Fibroblast of skin of back (primary cell): ENCODE measurements at regions not wholly inside any gene's neighbourhood (a gene's known extent, or its start where the extent isn't known, plus 50 kb on each side); places are given as distances from the start of the nearest gene placed in this dataset.
"Not testable (repeated sequence)": the region's sequence is repeated elsewhere in the genome, so short reads cannot be mapped to it uniquely, and the experiment has no call there.

Source experiments
- DNase-seq: peaks from one replicate; pipeline ENCODE4 v3.0.0-alpha.2; 2013

DNA sequence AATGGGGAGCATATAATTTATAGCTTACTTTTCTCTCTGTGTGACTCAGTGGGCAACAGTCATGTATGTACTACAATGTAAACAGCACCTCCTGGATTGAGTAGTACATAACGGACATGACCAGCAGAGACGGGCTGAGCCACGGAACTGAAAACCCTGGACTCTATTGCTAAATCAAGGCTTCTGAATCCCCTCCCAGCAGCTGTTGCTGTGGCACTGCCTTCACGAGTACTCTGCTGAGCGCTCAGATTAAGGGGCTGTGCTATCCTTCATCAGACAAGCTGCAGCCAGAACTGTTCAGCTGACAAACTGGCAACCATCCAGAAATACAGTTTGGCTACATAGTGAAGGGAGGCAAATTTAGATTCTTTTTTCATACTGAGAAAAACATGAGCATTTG is 131.3 kb upstream of the CCDC180 start:
- DNase-seq: no peak

DNA sequence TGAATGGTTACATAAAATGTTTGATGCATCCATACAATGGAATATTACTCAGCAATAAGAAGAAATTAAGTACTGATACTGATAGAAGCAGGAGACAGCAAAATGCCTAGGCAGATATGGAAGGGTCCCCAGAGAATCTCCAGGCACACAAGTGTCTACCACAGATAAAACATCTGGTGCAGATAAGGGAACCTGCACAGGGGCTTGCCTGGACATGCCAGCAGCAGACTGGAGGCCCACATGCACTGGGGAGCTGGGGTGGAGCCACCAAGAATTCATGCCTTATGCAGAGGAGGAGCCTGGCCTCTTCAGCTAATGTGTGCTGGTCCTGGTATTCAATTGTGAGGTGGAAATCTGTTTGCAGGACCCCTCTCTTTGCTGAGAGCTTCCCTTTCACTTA is 129.2 kb upstream of the CTSV start:
- not testable (repeated sequence) for DNase-seq

DNA sequence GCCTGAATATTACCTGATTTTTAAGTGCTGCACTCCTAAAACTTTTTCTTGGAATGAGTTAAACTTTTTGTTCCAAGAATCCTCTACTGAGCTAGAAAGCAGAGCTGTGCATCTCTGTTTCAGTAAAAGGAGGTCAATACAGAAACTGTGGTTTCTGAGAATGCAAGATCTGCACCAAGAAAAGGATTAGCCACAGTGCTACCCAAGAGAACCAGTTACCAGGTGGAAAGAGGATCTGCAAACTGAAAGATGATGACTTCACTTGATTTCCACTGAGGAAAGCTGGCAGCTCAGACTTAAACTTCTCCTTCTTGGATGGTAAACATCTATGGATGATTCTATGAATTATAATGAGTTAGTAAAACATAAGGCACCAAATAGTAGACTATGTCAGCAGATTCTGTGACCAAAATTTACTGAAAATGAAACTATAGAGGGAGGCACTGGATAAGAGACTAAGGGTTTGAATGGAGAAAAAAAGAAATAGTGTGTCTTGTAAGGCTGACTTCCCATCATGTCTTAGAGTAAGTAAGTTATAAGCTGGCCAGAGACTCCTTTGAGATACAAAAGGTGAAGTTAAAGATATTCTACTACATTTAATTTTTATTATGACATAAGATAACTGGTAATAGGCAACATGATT is 127.7 kb upstream of the CTSV start:
- not testable (repeated sequence) for DNase-seq

DNA sequence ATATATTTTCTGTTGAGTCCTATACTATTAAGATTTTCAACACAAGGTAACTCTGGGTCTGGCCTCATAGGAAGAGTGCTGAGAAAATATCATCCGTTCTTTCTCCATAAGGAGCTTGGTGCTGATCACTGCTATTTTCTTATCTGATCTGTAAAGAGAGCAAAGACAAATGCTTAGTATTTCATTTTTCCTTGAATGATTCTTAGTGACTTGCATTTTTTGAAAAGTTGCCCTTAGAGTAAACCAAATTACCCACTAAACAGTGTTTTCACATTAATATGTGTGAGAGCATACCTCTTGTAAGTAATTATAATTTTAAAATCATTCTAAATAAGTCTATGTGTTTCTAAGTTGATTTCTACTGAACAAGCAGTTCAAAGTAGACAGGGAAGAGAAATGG is 121.3 kb upstream of the CTSV start:
- no peak for DNase-seq

DNA sequence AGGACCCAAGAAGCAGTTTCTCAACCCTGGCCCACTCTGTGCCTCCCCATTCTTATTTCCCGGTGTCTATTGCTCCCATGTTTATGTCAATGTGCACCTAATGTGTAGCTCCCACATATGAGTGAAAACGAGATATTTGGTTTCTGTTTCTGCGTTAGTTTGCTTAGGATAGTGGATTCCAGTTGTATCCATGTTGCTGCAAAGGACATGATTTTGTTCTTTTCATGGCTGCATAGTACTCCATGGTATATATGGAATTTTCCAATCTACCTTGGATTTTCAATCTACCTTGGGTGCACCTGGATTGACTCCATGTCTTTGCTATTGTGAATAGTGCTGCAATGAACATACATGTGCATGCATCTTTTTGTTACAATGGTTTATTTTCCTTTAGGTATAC is 119.8 kb upstream of the CTSV start:
- DNase-seq: not testable (repeated sequence)

DNA sequence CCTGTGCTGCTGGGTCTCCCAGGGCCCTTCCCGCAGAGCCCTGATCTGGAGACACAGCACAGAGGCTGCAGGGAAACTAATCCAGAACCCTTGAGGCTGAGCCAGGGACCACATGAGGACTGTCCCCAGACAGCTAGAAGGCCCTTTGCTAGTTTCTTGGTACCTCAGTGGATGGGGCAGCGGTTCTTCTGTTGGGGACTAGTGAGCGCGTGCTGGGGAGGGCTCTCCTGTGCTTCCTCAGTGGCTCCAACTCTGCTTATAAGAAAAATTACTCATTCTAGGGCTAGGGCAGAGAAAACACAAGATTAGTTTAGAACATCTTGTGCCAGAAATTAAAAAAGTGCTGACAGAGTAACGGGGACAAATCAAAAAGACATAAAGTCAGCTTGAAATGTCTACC is 116.5 kb upstream of the CTSV start:
- DNase-seq: not testable (repeated sequence)

DNA sequence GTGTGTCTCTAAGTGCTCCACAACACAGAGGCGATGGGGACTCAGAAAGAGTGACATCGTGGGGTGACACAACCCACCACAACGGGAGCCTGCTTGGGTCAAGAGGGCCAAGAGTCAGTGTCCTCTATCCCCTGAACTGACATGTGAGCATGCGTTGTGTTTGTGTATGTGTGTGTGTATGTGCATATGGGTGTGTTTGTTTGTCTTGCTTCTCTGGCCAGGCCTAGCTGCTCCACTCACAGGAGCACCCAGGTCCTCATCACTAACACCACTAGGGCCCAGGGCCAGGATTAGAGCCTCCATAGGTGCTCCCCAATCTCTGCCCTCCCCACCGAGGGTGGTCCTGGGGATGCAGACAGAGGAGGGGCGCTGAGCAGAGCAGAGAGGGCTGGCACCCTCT is 115.0 kb upstream of the CTSV start:
- no peak for DNase-seq

DNA sequence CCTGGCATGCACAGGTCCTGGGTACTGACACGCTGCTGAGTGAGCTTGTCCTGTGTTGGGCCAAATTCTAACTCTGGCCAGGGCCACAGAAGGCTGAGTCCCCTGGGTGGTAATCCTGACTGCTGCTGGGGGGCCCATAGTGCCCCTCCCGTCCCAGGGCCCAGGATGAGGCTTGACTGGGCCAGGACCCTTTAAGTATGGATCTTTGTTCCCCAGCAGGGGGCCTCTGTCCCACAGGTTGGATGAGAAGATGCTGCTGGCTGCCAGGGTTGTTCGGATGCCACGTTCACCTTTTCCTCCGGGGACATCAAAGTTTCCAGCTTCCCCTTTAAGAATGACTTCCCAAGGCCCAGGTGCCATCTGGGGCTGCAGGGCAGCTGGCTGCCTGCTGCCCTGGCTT is 114.2 kb upstream of the CTSV start:
- DNase-seq: not testable (repeated sequence)

DNA sequence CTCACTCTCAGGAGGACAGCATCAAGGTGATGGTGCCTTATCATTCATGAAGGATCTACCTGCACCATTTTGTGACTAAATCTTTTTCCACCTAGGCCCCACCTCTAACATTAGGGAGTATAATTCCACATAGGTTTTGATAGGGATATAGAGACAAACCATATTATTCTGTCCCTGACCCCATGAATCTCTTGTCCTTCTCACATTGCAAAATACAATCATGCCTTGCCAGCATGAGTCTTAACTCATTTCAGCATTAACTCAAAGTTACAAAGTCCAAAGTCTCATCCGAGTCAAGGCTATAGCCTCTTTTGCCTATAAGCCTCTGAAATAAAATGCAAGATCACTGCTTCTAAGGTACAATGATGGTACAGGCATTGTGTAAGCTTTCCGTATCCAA is 111.5 kb upstream of the CTSV start:
- not testable (repeated sequence) for DNase-seq

DNA sequence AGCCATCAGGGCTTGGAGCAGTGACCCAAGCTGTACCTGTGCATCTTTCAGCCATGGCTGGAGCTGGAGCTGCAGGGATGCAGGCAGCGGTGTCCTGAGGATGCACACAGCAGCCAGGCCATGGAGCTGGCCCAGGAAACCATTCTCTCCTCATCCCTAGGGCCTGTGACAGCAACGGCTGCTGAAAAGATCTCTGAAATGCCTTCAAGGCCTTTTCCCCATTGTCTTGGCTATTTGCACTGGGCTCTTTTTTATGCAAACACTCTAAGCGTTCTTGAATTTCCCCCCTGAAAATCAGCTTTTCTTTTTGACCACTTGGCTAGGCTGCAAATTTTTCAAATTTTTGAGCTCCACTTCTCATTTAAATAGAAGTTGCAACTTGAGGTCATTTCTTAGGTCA is 109.5 kb upstream of the CTSV start:
- DNase-seq: not testable (repeated sequence)

DNA sequence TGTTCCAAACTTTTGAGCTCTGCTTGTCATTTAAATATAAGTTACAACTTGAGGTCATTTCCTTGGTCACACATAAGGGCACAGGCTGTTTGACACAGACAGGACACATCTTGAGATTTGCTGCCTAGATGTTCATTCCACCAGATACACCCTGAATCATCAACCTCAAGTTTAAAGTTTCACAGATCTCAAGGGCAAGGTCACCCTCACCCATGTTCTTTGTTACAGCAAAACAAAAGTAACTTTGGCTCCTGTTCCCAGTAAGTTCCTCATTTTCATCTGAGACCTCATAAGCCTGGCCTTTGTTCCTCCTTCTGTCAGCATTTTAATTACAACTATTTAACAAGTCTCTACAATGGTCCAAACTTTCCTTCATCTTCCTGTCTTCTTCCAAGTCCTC is 106.7 kb upstream of the CTSV start:
- not testable (repeated sequence) for DNase-seq

DNA sequence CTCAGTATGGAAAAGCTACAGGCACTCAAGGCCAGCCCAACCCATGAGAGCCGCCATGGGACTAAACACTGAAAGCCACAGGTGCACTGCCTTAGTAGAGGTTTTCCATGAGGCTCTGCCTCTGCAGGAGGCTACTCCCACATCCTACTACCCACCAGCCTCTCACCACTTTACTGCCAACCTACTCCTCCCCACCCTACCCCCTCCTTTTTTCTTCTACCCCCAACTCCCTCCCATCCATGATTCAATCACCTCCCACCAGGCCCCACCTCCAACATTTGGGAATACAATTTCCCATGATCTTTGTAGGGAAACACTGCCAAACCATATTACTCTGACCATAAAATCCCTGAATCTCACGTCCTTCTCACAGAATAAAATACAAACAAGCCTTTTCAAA is 101.6 kb upstream of the CTSV start:
- no peak for DNase-seq

DNA sequence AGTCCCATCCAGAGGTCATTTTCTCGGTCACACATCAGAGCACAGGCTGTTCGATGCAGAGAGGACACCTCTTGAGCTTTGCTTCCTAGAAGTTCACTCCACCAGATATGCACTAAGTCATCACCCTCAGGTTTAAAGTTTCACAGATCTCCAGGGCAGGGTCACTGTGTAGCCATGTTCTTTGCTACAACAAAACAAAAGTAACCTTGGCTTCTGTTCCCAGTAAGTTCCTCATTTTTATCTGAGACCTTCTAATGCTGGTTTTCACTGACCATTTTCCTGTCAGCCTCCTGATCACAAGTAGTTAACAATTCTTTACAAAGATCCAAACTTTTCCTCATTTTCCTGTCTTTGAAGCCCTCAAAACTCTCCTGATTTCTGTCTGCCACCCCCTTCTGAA is 97.5 kb upstream of the CTSV start:
- no peak for DNase-seq

DNA sequence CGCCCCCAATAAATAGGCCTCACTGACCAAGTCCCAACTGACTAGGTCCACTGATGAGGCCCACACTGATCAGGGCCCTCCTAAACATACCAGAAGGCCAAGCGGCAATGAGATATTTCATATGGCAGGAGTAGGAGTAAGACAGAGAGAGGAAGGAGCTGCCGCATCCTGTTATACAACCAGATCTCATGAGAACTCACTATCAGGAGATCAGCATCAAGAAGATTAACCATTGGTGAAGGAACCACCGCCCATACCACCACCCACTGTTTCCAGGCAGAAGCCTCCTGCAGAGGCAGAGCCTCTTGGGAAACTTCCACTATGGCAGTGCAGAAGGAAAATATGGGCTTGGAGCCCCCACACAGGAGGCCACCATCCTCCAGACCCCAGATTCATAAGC is 95.0 kb upstream of the CTSV start:
- DNase-seq: not testable (repeated sequence)

DNA sequence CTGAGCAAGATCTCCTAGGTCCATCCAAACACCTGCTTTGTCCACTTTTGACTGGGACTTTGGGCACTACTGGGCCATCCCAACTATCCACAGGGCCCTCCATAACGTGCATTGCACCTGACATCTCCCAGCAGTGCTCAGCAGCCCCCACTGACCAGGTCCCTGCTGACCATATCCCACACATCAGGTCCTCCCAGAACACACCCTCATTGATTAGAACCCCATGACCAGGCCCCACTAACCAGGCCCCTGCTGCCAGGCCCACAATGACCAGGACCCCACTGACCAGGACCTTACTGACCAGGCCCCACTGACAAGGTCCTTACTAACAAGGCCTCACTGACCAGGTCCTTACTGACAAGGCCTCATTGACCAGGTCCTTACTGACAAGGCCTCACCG is 93.9 kb upstream of the CTSV start:
- DNase-seq: no peak

DNA sequence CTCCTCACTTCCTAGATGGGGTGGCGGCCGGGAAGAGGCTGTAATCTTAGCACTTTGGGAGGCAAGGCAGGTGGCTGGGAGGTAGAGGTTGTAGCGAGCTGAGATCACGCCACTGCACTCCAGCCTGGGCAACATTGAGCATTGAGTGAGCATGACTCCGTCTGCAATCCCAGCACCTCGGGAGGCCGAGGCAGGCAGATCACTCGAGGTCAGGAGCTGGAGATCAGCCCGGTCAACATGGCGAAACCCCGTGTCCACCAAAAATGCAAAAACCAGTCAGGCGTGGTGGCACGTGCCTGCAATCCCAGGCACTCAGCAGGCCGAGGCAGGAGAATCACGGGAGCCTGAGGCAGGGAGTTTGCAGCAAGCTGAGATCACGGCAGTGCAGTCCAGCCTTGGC is 91.9 kb upstream of the CTSV start:
- not testable (repeated sequence) for DNase-seq

DNA sequence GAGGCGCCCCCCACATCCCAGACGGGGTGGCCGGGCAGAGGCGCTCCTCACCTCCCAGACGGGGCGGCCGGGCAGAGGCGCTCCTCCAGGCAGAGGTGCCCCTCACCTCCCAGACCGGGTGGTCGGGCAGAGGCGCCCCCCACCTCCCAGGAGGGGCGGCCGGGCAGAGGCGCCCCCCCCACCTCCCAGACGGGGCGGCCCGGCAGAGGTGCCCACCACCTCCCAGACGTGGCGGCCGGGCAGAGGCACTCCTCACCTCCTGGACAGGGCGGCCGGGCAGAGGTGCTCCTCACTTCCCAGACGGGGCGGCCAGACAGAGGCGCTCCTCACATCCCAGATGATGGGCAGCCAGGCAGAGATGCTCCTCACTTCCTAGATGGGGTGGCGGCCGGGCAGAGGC is 91.4 kb upstream of the CTSV start:
- not testable (repeated sequence) for DNase-seq

DNA sequence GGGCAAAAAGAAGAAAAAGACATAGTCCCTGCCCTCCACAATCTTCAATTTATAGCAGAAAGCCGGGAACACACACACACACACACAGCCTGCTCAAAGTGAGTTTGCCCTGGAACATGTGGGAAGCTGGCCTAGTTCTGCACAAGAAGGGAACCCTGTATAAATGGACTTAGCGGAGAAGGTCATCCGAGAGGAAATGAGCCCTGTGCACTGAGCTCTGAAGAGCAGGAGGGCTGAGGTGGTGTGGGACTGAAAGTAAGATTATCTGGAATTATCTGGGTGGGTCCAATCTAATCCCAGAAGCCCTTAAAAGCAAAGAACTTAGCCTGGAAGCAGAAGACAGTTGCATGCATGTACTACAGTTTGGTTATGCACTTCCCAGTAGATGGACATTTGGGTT is 90.0 kb upstream of the CTSV start:
- DNase-seq: no peak

DNA sequence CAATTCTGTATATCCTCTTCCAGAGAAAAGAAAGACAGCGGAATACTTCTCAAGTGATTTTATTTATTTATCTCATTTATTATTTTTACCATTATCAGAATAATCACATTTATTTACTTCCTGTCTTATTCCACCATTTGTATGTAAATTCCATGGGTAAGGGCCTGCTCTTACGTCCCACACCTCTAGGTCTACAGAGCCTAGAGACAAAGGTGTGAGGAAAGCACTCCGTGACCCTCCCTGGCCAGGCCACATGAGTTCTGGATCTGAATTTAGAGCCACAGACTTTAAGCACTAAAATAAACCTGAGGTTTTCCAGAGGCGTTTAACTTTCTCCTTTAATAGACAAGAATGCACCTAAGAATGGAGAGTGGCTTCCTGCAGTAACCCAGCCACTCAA is 85.3 kb upstream of the CTSV start:
- DNase-seq: no peak

DNA sequence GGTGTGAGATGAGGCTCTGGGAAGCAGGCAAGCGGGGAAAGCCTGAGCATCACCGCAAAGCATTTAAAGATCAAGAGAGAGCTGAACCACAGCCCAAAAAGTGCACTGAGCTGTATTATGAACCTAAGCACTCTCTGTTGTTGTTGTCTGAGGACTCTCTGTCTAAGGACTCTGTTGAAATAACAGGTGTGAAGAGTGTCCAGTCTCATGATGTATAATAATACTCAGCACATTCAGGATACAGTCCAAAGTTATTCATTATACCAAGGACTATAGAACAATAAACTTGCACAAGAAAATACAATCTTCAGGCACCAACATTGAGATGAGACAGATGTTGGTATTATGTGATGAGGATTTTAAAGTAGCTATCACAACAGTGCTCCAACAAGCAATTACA is 71.8 kb upstream of the CTSV start:
- no peak for DNase-seq

DNA sequence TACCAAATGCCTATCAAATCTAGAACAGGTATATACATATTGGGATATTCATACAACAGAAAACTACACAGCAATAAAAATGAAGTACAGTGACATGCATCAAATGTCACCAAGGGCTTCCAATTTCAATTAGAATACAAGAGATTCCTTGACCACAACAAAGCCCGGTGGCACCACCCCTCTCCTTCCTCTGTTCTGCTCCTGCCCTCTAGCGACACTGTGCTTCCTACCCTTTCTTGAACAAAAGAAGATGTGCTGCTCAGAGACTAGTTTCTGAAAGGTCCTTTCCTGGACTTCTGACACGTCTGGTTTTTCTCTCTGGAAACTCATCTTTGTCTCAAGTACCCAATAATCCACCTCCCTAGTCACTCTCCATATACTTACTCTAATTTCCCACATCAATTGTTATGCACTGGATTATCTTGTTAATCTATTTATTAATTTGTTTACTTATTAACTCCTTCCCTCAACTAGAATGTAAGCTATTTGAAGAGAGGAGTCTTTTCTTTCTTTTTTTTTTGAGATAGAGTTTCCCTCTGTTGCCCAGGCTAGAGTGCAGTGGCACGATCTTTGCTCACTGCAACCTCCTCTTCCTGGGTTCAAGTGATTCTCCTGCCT is 70.4 kb upstream of the CTSV start:
- DNase-seq: peak; percentile 8

DNA sequence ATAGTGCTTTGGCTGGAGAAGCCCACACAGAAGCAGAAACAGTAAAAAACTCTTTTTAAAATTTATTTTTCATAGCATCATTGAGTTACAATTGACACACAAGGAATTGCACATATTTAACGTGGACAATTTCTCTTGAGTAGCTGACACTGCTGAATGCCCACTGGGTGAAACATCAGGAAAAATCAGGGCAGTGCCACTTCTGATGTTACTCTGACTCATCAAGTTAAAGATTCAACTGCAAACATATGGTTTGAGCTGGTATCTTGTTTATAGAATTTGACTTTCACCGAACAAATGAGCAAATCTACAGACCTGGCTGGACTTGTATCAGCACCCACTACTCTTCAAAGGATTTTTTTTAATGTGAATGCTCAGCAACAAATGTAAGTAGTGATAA is 66.3 kb upstream of the CTSV start:
- not testable (repeated sequence) for DNase-seq

DNA sequence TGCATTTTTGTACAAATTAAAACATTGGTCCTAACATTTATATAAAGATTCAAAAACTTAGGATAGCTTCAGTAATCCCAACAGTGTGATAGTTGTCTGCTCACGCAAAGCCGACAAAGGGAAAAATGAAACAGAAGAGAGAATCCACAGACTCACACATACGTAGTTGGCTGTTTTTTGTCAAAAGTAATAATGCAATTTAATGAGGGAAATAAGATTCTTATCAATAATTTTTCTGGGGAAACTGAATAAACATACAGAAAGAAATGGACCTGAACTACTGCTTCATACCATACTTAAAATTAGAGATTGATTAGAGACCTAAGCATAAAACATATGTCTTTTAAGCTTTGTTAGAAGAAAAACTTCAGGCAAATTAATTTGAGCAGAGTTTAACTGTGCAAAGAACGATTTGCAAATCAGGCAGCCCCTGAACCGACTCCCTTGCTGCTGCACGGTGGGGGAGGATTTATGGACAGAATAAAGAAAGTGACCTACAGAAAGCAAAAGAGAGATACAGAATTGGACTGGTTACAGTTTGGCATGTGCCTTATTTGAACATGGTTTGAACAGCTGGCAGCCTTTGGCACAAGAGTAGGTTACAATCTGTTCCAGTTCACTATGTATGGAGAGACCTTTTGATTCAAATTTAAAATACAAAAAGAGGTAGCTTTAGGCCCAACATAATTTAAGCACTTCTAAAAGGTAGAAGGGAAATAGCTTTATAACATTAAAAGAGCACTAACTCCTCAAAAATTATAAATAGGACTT is 64.9 kb upstream of the CTSV start:
- not testable (repeated sequence) for DNase-seq

DNA sequence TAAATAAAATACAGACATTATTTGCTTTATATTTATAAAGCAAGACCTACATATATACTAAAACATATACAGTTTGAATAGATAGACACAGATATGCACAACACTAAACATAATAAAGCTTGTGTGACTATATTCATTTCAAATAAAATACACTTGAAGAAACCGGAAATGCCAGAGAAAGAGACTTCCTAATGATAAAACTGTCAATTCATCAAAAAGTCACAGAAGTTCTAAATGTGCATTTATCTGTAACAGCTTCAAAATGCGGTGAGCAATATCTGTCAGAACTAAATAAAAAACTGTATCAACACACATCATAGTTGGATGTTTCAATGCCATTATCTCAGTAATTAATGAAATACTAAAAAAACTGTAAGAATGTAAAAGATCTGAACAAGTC is 60.6 kb upstream of the CTSV start:
- DNase-seq: not testable (repeated sequence)
